Endothelial cell of umbilical vein (primary cell): ENCODE measurements at regions not wholly inside any gene's neighbourhood (a gene's known extent, or its start where the extent isn't known, plus 50 kb on each side); places are given as distances from the start of the nearest gene placed in this dataset.

Experiments used
- BruUV-seq: library from RNA; stranded (reverse); fragments of 400-500 nt; replicated peaks from 2 replicates; lab custom pipeline; 2021; lab: Mats Ljungman, UMichigan
- CTCF ChIA-PET: fragments of 300-600, 350-600 bp; sonication (Branson Sonifier 250); formaldehyde crosslinking; loops from one replicate; lab custom pipeline; 2021; ENCODE audit warnings: antibody characterized with exemption, inconsistent platforms; lab: Charles Lee
- POLR2A ChIA-PET: fragments of 300-600, 350-600 bp; sonication (Branson Sonifier 250); formaldehyde crosslinking; loops from one replicate; lab custom pipeline; 2021; ENCODE audit warnings: antibody characterized with exemption, inconsistent platforms; lab: Charles Lee
- DNase-seq: peaks from one replicate; pipeline ENCODE4 v3.0.0-alpha.2; 2011; ENCODE audit warnings: low read depth, low spot score
- FAIRE-seq: peaks from 2 replicates; lab custom pipeline; 2011; peaks lifted over from hg19 to GRCh38; lab: Jason Lieb, UNC
- H2AFZ ChIP-seq: 2 replicates; pipeline ENCODE4 v1.6.0; 2012; ENCODE audit warnings: low read depth, low read length, control low read depth, inconsistent platforms
- H3K27ac ChIP-seq: 2 replicates; pipeline ENCODE4 v1.5.1; 2011; ENCODE audit warnings: low read depth, mild to moderate bottlenecking, control low read depth, low read length, moderate library complexity; ENCODE audit not compliant: insufficient read depth
- H3K27me3 ChIP-seq, 2 experiments: 2 replicates each; pipeline versions ENCODE4 v1.6.0 to v1.6.1; 2011; ENCODE audit warnings: low read length in 2 of 2, mixed read lengths in 1 of 2; ENCODE audit not compliant: control insufficient read depth in 2 of 2, insufficient read depth in 2 of 2
- H3K36me3 ChIP-seq, 2 experiments: 2 replicates in 1 of 2; 3 replicates in 1 of 2; pipeline ENCODE4 v1.5.1; 2011; ENCODE audit warnings: low read length in 2 of 2, mild to moderate bottlenecking in 1 of 2, moderate library complexity in 1 of 2; ENCODE audit not compliant: control insufficient read depth in 2 of 2, insufficient read depth in 2 of 2; ENCODE audit errors: extremely low read depth in 1 of 2
- H3K4me1 ChIP-seq: 3 replicates; pipeline ENCODE4 v1.5.1; 2011; ENCODE audit warnings: mild to moderate bottlenecking, low read length; ENCODE audit not compliant: control insufficient read depth, insufficient read depth; ENCODE audit errors: extremely low read depth
- H3K4me2 ChIP-seq: 2 replicates; pipeline ENCODE4 v1.6.1; 2011; ENCODE audit warnings: low read length, control low read depth, mixed read lengths; ENCODE audit not compliant: insufficient read depth
- H3K4me3 ChIP-seq, 3 experiments: fragments of 200-600 bp in 1 of 3; sonication (generic), shearing (Covaris generic) in 1 of 3; replicated peaks in 1 of 3; 2 replicates each; pipeline ENCODE4 v1.5.1; 2011 to 2016; ENCODE audit warnings: control low read depth in 3 of 3, low read length in 3 of 3, mild to moderate bottlenecking in 2 of 3, inconsistent platforms in 1 of 3, low read depth in 1 of 3, moderate library complexity in 1 of 3; ENCODE audit not compliant: insufficient read depth in 1 of 3
- H3K79me2 ChIP-seq: 2 replicates; pipeline ENCODE4 v1.6.0; 2012; ENCODE audit warnings: low read length, inconsistent platforms; ENCODE audit not compliant: control insufficient read depth, insufficient read depth
- H3K9ac ChIP-seq: replicated peaks from 2 replicates; pipeline ENCODE3; 2011; ENCODE audit warnings: low read length, control low read depth; ENCODE audit not compliant: insufficient read depth; ENCODE audit errors: extremely low read depth
- H3K9me1 ChIP-seq: replicated peaks from 3 replicates; pipeline ENCODE4 v1.6.0; 2011; ENCODE audit warnings: mild to moderate bottlenecking, low read length; ENCODE audit not compliant: control insufficient read depth, insufficient read depth; ENCODE audit errors: extremely low read depth
- H3K9me3 ChIP-seq: replicated peaks from 2 replicates; pipeline ENCODE4 v1.5.1; 2012; ENCODE audit warnings: low read length, inconsistent platforms; ENCODE audit not compliant: control insufficient read depth, insufficient read depth
- H4K20me1 ChIP-seq: replicated peaks from 2 replicates; pipeline ENCODE3; 2011; ENCODE audit warnings: mild to moderate bottlenecking, low read length; ENCODE audit not compliant: control insufficient read depth, insufficient read depth; ENCODE audit errors: extremely low read depth
- EZH2 ChIP-seq: IDR thresholded peaks from 2 replicates; pipeline ENCODE4 v1.6.1; 2012; ENCODE audit warnings: borderline replicate concordance, low read depth, mild to moderate bottlenecking, moderate library complexity, low read length, inconsistent platforms; ENCODE audit not compliant: severe bottlenecking
- FOS ChIP-seq: IDR thresholded peaks from 2 replicates; pipeline ENCODE4 v1.6.1; 2011; ENCODE audit warnings: mild to moderate bottlenecking, low read length, moderate library complexity, borderline replicate concordance; ENCODE audit not compliant: insufficient read depth
- GATA2 ChIP-seq: IDR thresholded peaks from 2 replicates; pipeline ENCODE4 v1.7.0; 2011; ENCODE audit warnings: low read depth, mild to moderate bottlenecking, moderate library complexity, mixed read lengths, low read length; ENCODE audit not compliant: insufficient read length, insufficient read depth
- JUN ChIP-seq: IDR thresholded peaks from 2 replicates; pipeline ENCODE4 v1.6.1; 2011; ENCODE audit warnings: borderline replicate concordance, low read depth; ENCODE audit not compliant: insufficient read length, insufficient read depth
- MYC ChIP-seq: IDR thresholded peaks from one replicate; pipeline ENCODE4 v1.6.1; 2011; ENCODE audit warnings: mild to moderate bottlenecking, low read depth, low read length
- POLR2A ChIP-seq: IDR thresholded peaks from 2 replicates; pipeline ENCODE4 v1.6.1; 2012; ENCODE audit warnings: low read depth, mild to moderate bottlenecking, control low read depth, low read length
- POLR2AphosphoS5 ChIP-seq: IDR thresholded peaks from 2 replicates; pipeline ENCODE4 v1.6.1; 2012; ENCODE audit warnings: low read depth, mild to moderate bottlenecking, control low read depth, low read length, moderate library complexity; ENCODE audit not compliant: insufficient read depth
- dilution Hi-C: fragments of 300-500 bp; cut with MboI; formaldehyde crosslinking; loops from one replicate; pipeline ENCODE4 v1.15.0; 2019; ENCODE audit warnings: low sequenced_read_pairs; ENCODE audit not compliant: extremely low pct_ligation_motif_present
- intact Hi-C: fragments of 100-400 bp; cut with micrococcal nuclease; formaldehyde crosslinking; loops from one replicate; pipeline ENCODE4 v1.10.0; 2022
- TF ChIP-seq, protein P1 (sequence below), 2 donors: IDR thresholded peaks; 1 replicate in 1 of 2; 2 replicates in 1 of 2; pipeline ENCODE4 v1.5.1; 2011; ENCODE audit warnings: low read length in 2 of 2, mild to moderate bottlenecking in 2 of 2, moderate library complexity in 2 of 2, control low read depth in 1 of 2, inconsistent platforms in 1 of 2, low read depth in 1 of 2; ENCODE audit not compliant: insufficient read depth in 1 of 2; ENCODE audit errors: extremely low read depth in 1 of 2
- TF ChIP-seq, protein P2 (sequence below): IDR thresholded peaks from 2 replicates; pipeline ENCODE4 v1.6.1; 2011; ENCODE audit not compliant: insufficient read depth, insufficient read length

DNA sequence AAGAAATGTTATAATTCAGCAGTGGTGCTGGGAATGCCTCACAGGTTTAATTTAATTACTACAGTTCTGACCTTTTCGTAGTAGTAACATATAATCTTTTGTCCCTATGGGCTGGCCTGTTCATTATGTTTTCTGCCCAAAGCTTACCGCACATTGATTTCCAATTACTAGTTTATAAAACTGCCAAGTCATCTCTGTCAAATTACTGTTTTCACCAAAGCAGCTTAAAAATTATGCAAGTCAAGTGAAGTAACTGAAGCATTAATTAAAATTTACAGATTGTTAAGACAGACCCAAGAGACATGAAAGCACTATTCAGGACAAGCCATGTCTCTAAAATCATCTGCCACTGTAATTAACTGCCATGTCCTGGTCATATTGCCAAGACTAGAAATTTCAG is 93.9 kb upstream of the FTMT start:
- CTCF ChIA-PET = no interaction called here
- FAIRE-seq (no peak), DNase-seq (no peak)
- no peaks in the 10 kb centered on the region for H3K9me1 ChIP-seq
- H3K36me3 ChIP-seq = no peaks in the 10 kb centered on the region
- no peaks in the 10 kb centered on the region for H3K79me2 ChIP-seq
- dilution Hi-C loops (no loop called here), intact Hi-C loops (no loop called here)
- no peak overlapping the region for H3K27ac ChIP-seq
- H3K27me3 ChIP-seq = no peaks in the 10 kb centered on the region
- BruUV-seq = no TSS peak
- H3K9me3 ChIP-seq = no peaks in the 10 kb centered on the region
- no peak for TF ChIP-seq POLR2A
- TF ChIP-seq, protein P1, sequence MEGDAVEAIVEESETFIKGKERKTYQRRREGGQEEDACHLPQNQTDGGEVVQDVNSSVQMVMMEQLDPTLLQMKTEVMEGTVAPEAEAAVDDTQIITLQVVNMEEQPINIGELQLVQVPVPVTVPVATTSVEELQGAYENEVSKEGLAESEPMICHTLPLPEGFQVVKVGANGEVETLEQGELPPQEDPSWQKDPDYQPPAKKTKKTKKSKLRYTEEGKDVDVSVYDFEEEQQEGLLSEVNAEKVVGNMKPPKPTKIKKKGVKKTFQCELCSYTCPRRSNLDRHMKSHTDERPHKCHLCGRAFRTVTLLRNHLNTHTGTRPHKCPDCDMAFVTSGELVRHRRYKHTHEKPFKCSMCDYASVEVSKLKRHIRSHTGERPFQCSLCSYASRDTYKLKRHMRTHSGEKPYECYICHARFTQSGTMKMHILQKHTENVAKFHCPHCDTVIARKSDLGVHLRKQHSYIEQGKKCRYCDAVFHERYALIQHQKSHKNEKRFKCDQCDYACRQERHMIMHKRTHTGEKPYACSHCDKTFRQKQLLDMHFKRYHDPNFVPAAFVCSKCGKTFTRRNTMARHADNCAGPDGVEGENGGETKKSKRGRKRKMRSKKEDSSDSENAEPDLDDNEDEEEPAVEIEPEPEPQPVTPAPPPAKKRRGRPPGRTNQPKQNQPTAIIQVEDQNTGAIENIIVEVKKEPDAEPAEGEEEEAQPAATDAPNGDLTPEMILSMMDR (IDR thresholded peaks at IDR 0.05; ENCODE audit: extremely low read depth in 1 of 2, insufficient read depth in 1 of 2, low read depth in 1 of 2, low read length in 2 of 2) = no peak
- TF ChIP-seq GATA2 = no peak
- no peak for TF ChIP-seq JUN
- TF ChIP-seq EZH2 = no peak
- no peak for TF ChIP-seq POLR2AphosphoS5
- no peak for TF ChIP-seq FOS
- TF ChIP-seq, protein P2, sequence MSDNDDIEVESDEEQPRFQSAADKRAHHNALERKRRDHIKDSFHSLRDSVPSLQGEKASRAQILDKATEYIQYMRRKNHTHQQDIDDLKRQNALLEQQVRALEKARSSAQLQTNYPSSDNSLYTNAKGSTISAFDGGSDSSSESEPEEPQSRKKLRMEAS = no peak
- no peak for TF ChIP-seq MYC
- H3K4me3 ChIP-seq = no peak overlapping the region
- no peaks in the 10 kb centered on the region for H3K4me1 ChIP-seq
- H3K4me2 ChIP-seq = no peak overlapping the region
- POLR2A ChIA-PET = no interaction called here
- H2AFZ ChIP-seq = no peak overlapping the region
- H3K9ac ChIP-seq = no peak overlapping the region
- H4K20me1 ChIP-seq = no peaks in the 10 kb centered on the region
